Mammary epithelial cell (primary cell): ENCODE measurements at regions not wholly inside any gene's neighbourhood (a gene's known extent, or its start where the extent isn't known, plus 50 kb on each side); places are given as distances from the start of the nearest gene placed in this dataset.

Source experiments
- EZH2 ChIP-seq: IDR thresholded peaks from 2 replicates; pipeline ENCODE4 v1.6.1; 2012; ENCODE audit warnings: low read length, inconsistent platforms, borderline replicate concordance
- TF ChIP-seq, protein P1 (sequence below), 2 donors: IDR thresholded peaks in 1 of 2; conservative IDR thresholded peaks in 1 of 2; 2 replicates each; pipeline ENCODE4 v1.5.1; 2011 to 2012; ENCODE audit warnings: inconsistent platforms in 2 of 2, low read length in 2 of 2, mild to moderate bottlenecking in 2 of 2, control low read depth in 1 of 2, low read depth in 1 of 2; ENCODE audit not compliant: insufficient read depth in 1 of 2; ENCODE audit errors: extremely low read depth in 1 of 2

DNA sequence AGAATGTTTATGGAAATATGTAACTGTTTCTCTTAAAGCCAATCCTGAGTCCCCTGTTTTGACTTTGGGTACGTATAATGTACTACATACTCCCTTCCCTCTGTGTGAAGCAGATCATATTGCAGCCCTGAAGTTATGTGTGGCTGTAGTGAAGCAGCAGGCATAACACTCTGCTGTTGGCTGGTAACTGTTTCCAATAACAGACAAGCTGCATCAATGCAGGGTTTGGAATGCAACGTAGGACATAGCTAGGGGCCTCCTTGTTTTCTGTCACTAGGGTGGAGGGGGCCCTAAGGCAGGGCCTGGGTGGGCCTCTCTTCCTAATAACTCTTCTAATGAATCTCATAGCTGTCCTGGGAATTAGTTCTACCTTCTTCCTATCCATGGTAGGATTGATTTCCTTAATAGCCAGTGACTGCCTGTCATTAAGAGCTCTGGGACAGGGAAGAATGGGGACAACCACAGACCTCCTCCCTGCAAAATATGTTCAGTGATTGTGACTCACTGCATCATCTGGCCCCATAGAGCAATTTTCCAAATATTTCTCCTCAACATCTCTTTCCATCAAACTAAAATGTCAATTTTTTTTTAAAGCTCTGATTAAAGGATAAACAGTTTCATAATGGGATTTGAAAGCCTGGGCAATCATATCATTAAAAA, 129.6 kb upstream of the HMHB1 start:
- TF ChIP-seq, protein P1, sequence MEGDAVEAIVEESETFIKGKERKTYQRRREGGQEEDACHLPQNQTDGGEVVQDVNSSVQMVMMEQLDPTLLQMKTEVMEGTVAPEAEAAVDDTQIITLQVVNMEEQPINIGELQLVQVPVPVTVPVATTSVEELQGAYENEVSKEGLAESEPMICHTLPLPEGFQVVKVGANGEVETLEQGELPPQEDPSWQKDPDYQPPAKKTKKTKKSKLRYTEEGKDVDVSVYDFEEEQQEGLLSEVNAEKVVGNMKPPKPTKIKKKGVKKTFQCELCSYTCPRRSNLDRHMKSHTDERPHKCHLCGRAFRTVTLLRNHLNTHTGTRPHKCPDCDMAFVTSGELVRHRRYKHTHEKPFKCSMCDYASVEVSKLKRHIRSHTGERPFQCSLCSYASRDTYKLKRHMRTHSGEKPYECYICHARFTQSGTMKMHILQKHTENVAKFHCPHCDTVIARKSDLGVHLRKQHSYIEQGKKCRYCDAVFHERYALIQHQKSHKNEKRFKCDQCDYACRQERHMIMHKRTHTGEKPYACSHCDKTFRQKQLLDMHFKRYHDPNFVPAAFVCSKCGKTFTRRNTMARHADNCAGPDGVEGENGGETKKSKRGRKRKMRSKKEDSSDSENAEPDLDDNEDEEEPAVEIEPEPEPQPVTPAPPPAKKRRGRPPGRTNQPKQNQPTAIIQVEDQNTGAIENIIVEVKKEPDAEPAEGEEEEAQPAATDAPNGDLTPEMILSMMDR (conservative IDR thresholded peaks at IDR 0.05 in 1 of 2, IDR thresholded peaks at IDR 0.05 in 1 of 2; ENCODE audit: extremely low read depth in 1 of 2, insufficient read depth in 1 of 2, low read depth in 1 of 2, low read length in 2 of 2): no peak
- no peak for TF ChIP-seq EZH2
